Kidney tubule cell (primary cell): ENCODE measurements at regions not wholly inside any gene's neighbourhood (a gene's known extent, or its start where the extent isn't known, plus 50 kb on each side); places are given as distances from the start of the nearest gene placed in this dataset.
"Not testable (repeated sequence)": the region's sequence is repeated elsewhere in the genome, so short reads cannot be mapped to it uniquely, and the experiment has no call there.

Experiments
- DNase-seq: peaks from one replicate; pipeline ENCODE4 v3.0.0-alpha.2; 2018; ENCODE audit warnings: low spot score

GRCh38 chrX:131595120-131595519 is 51.2 kb downstream of the OR13H1 start:
- DNase-seq: peak; percentile 13

DNA sequence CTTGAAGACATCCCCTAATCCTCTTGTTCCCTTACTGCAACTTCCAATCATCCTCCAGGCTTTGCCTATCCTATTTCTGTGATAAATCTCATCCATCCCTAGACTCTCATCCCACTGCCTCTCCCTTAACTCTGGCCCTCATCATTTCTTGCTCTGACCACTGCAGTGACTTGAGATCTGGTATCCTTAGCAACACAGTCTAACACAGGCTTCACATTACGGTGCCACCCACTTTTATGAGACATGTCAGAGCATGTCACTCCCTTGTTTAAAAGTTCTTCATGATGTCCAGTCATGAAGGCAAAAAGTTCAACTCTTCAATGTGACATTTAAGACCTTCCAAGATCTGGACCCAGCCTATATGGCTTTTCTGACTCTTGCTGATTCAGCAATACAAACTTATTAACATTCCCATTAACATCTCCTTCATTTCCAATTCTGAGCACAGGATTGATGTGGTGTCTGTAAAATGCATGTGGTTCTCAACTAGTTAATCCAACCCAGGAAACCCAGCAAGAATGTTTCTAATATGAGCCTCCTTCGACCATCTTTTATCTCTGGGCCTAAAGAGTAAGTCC is 64.0 kb downstream of the OR13H1 start:
- DNase-seq: no peak

GRCh38 chrX:131609480-131609879 is 65.6 kb downstream of the OR13H1 start:
- no peak for DNase-seq

DNA sequence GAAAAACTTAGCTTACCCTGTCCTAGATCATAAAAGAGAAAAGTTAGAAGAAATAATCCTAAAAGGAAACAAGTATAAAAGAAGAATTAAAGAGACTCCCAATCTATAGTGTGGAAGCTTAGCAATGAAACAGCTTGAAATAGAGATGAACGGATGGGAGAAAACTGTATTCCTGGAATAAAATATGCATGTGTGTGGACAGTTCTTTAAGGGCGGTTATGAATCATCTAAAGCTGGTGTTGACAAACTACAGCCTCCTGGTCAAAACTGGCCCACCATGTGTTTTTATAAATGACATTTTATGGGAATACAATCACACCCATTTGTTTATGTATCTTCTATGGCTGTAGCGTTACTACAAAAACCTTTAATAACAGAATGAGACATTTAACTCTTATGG is 69.4 kb downstream of the OR13H1 start:
- no peak for DNase-seq

GRCh38 chrX:131614241-131614640 is 70.4 kb downstream of the OR13H1 start:
- no peak for DNase-seq

GRCh38 chrX:131617182-131617581 is 73.3 kb downstream of the OR13H1 start:
- peak; percentile 5 for DNase-seq

DNA sequence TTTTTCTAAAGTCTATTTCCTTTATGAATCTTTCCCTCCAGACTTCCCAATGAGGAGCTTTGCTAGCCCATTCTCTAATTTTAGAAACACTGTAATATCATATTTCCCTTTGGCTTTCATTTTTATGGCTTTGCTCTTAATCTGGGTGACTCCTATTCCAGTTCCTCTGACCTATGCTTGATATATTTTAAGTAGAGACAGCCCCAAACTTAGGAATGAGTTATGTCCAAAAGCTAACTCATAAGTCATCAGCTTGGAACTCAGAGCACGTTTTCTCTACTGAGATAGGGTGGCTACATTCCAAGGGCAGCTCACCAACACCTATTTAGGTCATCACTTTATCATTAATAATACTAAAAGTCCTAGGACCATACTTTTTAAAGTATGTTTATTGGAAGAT is 77.8 kb downstream of the OR13H1 start:
- peak; percentile 3 for DNase-seq

GRCh38 chrX:131626681-131627296 is 82.9 kb downstream of the OR13H1 start:
- DNase-seq: no peak

DNA sequence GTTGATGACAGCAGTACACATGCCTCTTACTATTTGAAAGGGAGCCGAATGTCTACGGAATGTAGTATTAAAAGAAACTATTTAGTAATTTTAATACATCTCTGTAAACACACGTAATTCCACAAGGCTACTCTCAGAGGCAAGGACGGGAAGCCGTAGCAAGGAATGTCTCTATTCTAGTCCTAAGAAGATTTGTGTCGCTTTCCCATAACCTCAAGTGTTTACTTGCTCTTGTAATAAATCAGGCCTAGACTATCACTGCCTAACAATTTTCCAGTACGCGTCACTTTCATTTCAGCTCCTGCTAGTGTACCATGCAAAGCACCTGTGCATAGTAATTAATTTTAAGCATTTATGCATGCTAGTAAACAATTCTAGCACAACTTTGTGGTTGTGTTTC is 86.7 kb downstream of the OR13H1 start:
- no peak for DNase-seq

GRCh38 chrX:131633285-131633917 is 89.5 kb downstream of the OR13H1 start:
- DNase-seq: peak; percentile 69

GRCh38 chrX:131634900-131635299 is 91.0 kb downstream of the OR13H1 start:
- no peak for DNase-seq

DNA sequence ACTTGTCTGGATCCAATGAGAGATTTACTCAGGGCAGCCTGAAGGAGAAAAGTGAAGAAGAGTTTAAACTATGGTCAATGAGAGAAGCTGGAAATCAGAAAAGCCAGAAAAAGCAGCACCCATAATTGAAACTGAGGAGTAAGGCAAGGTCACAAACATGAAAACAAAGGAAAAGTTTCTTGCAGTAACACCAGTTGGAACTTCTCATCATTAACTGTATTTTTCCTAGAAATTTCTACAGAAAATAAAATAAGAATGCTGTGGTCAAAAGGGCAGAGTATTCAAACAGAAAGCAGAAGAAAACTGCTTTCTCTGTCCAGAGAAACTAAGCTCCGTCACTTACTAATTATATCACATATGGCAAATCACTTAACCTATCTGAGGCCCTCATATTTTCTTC is 102.2 kb downstream of the OR13H1 start:
- DNase-seq: no peak

GRCh38 chrX:131649741-131650140 is 105.9 kb downstream of the OR13H1 start:
- DNase-seq: peak; percentile 9

DNA sequence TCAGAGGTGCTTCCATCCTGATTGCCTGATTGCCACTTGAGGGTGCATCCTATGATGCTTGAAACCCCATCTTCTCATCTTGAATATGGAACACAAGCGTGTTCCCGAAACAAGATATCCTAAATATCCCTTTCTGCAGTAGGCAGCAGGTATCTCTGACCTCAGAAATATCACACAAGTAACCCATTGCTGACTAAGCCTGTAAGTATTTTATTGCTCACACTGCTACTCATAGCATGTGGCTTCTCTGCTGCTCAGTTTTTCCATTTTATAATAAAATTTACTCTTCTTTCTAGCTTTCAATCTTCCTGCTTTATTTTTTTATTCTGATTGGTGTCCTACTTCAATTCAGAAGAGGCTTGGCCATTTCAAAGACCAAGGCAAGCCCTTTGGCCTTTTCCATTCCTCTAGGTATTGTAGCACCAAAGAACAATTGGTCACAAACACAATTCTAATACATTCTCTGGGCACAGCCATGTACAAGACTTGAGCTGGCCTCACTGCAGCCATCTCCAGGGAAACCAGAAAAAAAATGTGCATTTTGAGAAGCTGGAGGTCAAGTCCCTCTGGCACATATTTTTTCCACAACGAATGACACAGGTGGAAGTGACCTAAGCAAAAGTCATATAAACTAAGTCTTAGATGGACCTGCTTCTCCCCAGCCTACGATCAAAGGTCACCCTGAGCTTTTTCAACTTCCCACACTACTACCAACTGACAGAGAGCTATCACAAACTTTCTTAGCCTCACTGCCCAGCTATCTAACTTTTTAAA is 107.0 kb downstream of the OR13H1 start:
- peak; percentile 59 for DNase-seq

DNA sequence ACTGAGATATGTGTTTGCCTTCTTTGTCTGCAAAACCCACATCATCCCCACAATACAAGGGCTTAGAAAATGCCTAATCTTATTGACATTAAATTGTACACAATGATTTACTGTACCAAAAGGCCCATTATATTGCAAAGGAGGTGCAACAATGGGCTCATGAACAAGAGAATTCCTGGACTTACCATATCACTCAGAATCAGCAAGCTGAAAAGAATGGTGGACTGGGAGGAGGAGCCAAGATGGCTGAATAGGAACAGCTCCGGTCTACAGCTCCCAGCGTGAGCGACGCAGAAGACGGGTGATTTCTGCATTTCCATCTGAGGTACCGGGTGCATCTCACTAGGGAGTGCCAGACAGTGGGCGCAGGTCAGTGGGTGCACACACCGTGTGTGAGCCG is 119.9 kb downstream of the OR13H1 start:
- not testable (repeated sequence) for DNase-seq

DNA sequence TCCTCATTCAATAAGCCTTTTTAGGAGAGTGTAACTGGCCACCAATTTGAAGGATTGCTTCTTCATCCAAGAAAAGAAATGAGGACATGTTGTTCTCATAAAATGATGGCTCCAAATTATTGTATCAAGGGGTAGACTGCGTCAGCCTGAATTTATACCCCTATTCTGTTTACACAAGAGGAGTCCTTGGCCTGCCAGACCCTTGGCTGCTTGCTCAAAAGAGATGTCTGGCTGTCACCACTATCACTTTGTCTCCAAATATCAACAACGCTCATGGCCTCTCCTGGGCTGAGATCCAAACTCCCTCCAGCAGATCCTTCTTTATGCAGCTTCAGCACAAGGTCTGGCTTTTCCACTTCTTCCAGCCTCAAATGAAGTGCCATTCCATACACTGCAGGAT is 127.9 kb downstream of the OR13H1 start:
- DNase-seq: no peak

- DNase-seq: peak; percentile 23
These were observed 131.8 kb downstream of the OR13H1 start for GRCh38 chrX:131675596-131676194.

DNA sequence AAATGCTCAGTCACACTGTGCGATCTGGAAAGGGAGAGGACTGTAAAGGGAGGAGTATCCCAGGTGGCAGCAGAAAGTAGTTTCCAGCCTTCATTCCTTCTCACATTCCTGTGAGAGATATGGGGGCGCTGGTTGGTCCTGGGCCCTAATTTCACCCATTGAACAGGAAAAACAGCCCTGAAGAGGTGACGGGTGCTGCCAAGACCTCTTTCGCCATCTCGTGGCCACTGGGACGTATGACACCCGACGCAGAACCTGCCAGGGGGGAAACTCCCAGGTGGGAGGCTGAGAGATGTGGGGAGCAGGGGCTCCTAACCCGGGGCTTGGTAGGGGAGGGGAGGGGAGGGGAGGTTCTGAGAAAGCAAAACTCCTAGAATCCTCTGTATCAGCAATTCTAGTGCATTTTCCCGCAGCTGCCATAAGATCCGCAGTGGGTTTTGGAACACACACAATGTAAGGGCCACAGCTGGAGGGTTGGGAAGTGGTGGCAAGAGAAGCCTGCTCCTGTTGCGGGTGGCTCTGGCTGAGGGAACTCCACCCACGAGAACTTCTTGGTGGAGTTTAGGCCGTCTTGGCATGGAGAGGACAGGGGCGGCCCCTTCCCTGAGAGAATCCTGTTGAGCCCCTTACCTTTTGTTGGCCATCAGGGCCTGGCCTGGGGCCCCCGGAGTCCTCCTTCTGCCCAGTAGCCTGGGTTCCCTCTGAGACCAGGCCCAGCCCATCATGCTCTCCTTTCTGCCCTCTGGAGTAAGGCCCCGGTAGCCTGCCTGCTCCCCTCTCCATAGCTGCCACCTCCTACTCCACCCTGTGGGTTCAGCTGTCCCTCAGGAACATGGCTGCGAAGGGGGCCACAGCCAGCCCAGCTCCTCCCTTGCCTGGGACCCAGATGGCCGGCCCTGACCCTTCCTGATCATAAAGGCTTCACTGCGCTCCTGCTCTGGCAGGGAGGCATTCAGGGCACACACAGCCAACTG is 134.1 kb downstream of the OR13H1 start:
- DNase-seq: peak; percentile 37

DNA sequence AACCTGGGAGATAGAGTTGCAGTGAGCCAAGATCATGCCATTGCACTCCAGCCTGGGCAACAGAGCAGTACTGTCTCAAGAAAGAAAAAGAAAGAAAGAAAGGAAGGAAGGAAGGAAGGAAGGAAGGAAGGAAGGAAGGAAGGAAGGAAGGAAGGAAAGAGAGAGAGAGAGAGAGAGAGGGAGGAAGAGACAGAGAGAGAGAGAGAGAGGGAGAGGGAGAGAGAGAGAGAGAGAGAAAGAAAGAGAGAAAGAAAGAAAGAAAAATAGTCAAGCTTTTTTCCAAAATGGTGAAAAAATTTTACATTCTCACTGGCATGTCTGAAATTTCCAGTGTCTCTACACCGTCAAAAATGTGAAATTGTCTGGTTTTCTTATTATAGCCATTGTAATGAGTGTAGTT is 138.9 kb downstream of the OR13H1 start:
- DNase-seq: not testable (repeated sequence)

DNA sequence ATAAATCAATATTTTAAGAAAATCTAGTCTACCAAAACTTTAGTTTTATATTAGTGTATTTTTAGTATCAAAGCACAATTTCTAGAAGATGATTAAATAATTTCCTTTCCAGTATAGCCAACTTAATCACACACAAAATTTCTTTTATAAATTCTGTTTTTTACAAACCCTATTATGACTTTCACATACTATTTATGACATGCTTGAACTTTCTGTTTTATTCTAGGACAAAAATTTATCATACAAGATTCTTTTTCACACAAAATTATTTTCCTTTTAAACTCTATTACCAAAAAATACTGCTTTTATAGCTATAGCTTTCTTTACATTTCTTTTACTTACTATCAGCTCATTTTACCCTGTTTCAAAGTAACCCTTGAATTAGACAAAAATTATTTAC is 149.5 kb downstream of the OR13H1 start:
- DNase-seq: no peak

GRCh38 chrX:131696989-131697388 is 153.1 kb downstream of the OR13H1 start:
- not testable (repeated sequence) for DNase-seq
